Liver (tissue), 3 donors: ENCODE measurements at regions not wholly inside any gene's neighbourhood (a gene's known extent, or its start where the extent isn't known, plus 50 kb on each side); places are given as distances from the start of the nearest gene placed in this dataset.

Experiments
- ATF3 ChIP-seq: IDR thresholded peaks from 2 replicates; pipeline ENCODE4 v1.6.1; 2016; ENCODE audit warnings: antibody characterized with exemption
- CTCF ChIP-seq: fragments of 150-350 bp; IDR thresholded peaks from 2 replicates; pipeline ENCODE4 v1.5.1; 2017; ENCODE audit warnings: improper control_type of control experiment, low read depth, low read length; ENCODE audit not compliant: missing input control
- FOXA2 ChIP-seq: IDR thresholded peaks from 2 replicates; pipeline ENCODE4 v1.6.1; 2016; ENCODE audit warnings: antibody characterized with exemption
- GABPA ChIP-seq, 2 donors: IDR thresholded peaks in 1 of 2; conservative IDR thresholded peaks in 1 of 2; 2 replicates each; pipeline ENCODE4 v1.6.1; 2016; ENCODE audit warnings: antibody characterized with exemption in 2 of 2, mild to moderate bottlenecking in 1 of 2, moderate library complexity in 1 of 2
- HNF4A ChIP-seq, 2 donors: conservative IDR thresholded peaks; 2 replicates each; pipeline ENCODE4 v1.6.1; 2016; ENCODE audit warnings: antibody characterized with exemption in 2 of 2, mild to moderate bottlenecking in 2 of 2
- YY1 ChIP-seq: IDR thresholded peaks from 2 replicates; pipeline ENCODE4 v1.6.1; 2016; ENCODE audit warnings: antibody characterized with exemption, mild to moderate bottlenecking
- TF ChIP-seq, protein P1 (sequence below): IDR thresholded peaks from 2 replicates; pipeline ENCODE4 v1.6.1; 2016; ENCODE audit warnings: antibody characterized with exemption, mild to moderate bottlenecking
- donor health status: healthy.
- donor health status: healthy.

GRCh38 chr3:118354556-118354955 lies 680.1 kb downstream of the IGSF11 start:
- TF ChIP-seq FOXA2: no peak
- TF ChIP-seq CTCF: no peak
- TF ChIP-seq, protein P1, sequence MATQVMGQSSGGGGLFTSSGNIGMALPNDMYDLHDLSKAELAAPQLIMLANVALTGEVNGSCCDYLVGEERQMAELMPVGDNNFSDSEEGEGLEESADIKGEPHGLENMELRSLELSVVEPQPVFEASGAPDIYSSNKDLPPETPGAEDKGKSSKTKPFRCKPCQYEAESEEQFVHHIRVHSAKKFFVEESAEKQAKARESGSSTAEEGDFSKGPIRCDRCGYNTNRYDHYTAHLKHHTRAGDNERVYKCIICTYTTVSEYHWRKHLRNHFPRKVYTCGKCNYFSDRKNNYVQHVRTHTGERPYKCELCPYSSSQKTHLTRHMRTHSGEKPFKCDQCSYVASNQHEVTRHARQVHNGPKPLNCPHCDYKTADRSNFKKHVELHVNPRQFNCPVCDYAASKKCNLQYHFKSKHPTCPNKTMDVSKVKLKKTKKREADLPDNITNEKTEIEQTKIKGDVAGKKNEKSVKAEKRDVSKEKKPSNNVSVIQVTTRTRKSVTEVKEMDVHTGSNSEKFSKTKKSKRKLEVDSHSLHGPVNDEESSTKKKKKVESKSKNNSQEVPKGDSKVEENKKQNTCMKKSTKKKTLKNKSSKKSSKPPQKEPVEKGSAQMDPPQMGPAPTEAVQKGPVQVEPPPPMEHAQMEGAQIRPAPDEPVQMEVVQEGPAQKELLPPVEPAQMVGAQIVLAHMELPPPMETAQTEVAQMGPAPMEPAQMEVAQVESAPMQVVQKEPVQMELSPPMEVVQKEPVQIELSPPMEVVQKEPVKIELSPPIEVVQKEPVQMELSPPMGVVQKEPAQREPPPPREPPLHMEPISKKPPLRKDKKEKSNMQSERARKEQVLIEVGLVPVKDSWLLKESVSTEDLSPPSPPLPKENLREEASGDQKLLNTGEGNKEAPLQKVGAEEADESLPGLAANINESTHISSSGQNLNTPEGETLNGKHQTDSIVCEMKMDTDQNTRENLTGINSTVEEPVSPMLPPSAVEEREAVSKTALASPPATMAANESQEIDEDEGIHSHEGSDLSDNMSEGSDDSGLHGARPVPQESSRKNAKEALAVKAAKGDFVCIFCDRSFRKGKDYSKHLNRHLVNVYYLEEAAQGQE: no peak
- no peak for TF ChIP-seq GABPA (IDR thresholded peaks at IDR 0.05 in 1 of 2, conservative IDR thresholded peaks at IDR 0.05 in 1 of 2)
- no peak for TF ChIP-seq YY1
- TF ChIP-seq HNF4A (conservative IDR thresholded peaks at IDR 0.05): no peak
- TF ChIP-seq ATF3: no peak
